Stimulated activated naive CD4-positive, alpha-beta T cell (primary cell): ENCODE measurements at regions not wholly inside any gene's neighbourhood (a gene's known extent, or its start where the extent isn't known, plus 50 kb on each side); places are given as distances from the start of the nearest gene placed in this dataset.
"Not testable (repeated sequence)": the region's sequence is repeated elsewhere in the genome, so short reads cannot be mapped to it uniquely, and the experiment has no call there.

Source experiments
- DNase-seq, 6 experiments: peaks; one replicate each; lab custom pipeline; 2025; lab: John Stamatoyannopoulos, UW

GRCh38 chr14:22491683-22492621 is 97.1 kb downstream of the DAD1 start:
- peak in 2 of 6 experiments; percentile 32 to 40 for DNase-seq

- DNase-seq: not testable (repeated sequence)
Measured at GRCh38 chr14:22491053-22491452, 98.0 kb downstream of the DAD1 start.

GRCh38 chr14:22489957-22490950 is 98.8 kb downstream of the DAD1 start:
- DNase-seq: no peak

- no peak for DNase-seq
Measured at GRCh38 chr14:22489244-22489545, 99.8 kb downstream of the DAD1 start.

- DNase-seq: no peak
Measured at GRCh38 chr14:22488522-22489243, 100.3 kb downstream of the DAD1 start.

GRCh38 chr14:22487941-22488340 is 101.1 kb downstream of the DAD1 start:
- DNase-seq: no peak

GRCh38 chr14:22487401-22487800 is 101.6 kb downstream of the DAD1 start:
- DNase-seq: no peak

GRCh38 chr14:22486675-22487074 is 102.3 kb downstream of the DAD1 start:
- DNase-seq: no peak

- DNase-seq: no peak
Measured at GRCh38 chr14:22485649-22486048, 103.4 kb downstream of the DAD1 start.

GRCh38 chr14:22485178-22485577 is 103.8 kb downstream of the DAD1 start:
- no peak for DNase-seq

GRCh38 chr14:22484632-22485031 is 104.4 kb downstream of the DAD1 start:
- DNase-seq: no peak

- no peak for DNase-seq
Measured at GRCh38 chr14:22483863-22484593, 105.0 kb downstream of the DAD1 start.

- no peak for DNase-seq
Measured at GRCh38 chr14:22482782-22483553, 106.1 kb downstream of the DAD1 start.

GRCh38 chr14:22482085-22482694 is 106.8 kb downstream of the DAD1 start:
- no peak for DNase-seq

GRCh38 chr14:22481546-22481945 is 107.5 kb downstream of the DAD1 start:
- DNase-seq: no peak

GRCh38 chr14:22479776-22480464 is 109.1 kb downstream of the DAD1 start:
- DNase-seq: no peak

GRCh38 chr14:22479132-22479531 is 109.9 kb downstream of the DAD1 start:
- no peak for DNase-seq

- no peak for DNase-seq
Measured at GRCh38 chr14:22478670-22479069, 110.4 kb downstream of the DAD1 start.

GRCh38 chr14:22478247-22478646 is 110.8 kb downstream of the DAD1 start:
- DNase-seq: no peak
